ENCODE measurements at regions not wholly inside any gene's neighbourhood (a gene's known extent, or its start where the extent isn't known, plus 50 kb on each side); places are given as distances from the start of the nearest gene placed in this dataset.
"Not testable (repeated sequence)": the region's sequence is repeated elsewhere in the genome, so short reads cannot be mapped to it uniquely, and the experiment has no call there.

DNA sequence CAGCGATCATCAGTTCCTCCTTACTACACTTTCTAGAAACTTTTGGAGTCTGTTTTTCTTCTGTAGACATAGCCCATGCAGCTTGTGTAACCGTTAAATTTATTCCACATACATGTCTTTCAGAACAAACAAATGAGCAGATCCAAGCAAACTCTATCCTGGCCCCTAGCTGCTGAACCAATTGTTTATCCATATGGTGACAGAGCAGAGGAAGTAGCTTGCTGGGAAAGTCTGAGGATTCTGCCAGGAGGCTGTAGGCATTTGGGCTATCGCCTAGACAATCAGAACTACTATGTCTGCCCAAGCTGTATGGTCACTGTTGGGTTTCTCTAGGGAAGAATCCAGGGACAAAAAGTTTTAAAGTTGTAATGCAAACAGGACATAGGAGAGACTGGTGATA, 343.7 kb downstream of the SPRY2 start:
- DNase-seq (ENCODE audit: low read depth in 2 of 3, low spot score in 1 of 3): no peak

DNA sequence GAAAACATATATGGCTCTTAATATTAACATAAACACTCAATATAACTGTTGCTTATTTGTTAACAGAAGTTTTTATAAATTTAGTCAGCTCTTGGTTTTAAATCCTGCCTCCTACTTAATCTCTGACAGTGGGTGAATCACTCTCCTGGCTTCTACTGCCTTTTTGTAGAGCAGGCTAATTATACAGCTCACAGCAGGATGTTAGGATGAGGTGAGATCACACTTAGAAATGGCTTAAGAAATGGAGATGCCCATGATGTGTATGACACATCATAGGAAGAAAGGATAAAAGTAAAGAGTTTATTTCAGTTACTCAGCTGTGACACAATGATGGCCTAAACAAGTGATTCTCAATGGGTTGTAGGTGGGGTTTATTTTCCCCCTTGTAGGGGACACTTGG, 345.6 kb downstream of the SPRY2 start:
- no peak for DNase-seq (ENCODE audit: low read depth in 2 of 3, low spot score in 1 of 3)

DNA sequence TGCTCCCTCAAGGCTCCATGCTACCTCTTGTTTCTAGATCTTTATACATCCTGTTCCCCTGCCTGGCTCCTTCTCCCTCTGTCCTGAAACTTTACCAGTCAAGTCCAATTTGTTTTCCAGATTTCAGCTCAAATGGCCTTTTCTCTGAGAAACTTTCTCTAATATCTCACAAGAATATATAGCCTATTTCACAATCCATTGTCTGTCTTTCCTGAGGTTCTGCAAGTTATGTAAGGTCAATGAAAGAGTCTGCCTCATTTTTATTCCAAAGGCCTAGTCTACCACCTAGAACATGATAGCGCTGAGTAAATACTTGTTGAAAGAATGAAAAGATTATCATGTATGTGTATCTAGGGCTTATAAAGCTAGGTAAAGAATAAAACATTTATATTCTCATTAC, 348.8 kb downstream of the SPRY2 start:
- DNase-seq (ENCODE audit: low read depth in 2 of 3, low spot score in 1 of 3): no peak

GRCh38 chr13:79990048-79990447, 350.9 kb downstream of the SPRY2 start:
- DNase-seq (ENCODE audit: low read depth in 2 of 3, low spot score in 1 of 3): no peak

DNA sequence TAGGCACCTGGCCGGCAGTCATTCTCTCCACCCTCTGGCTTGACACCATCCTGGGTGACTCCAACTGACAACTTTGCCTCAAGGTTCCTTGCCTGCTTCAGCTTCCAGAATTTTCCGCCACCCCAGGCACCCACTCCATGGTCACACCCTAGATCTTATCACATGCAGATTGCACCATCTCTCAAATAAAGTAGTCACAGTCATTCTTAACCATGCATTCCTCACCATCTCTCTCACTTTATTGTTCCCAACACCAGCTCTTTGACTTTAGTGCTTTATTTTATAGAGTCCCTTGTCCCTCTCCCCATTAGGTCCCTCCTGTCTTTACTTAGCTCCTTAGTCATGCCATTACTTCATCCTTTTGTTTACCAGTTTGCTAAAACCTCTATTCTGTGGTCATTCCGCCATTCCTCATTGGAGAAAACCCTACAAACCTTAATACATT, 351.7 kb downstream of the SPRY2 start:
- no peak for DNase-seq (ENCODE audit: low read depth in 2 of 3, low spot score in 1 of 3)

DNA sequence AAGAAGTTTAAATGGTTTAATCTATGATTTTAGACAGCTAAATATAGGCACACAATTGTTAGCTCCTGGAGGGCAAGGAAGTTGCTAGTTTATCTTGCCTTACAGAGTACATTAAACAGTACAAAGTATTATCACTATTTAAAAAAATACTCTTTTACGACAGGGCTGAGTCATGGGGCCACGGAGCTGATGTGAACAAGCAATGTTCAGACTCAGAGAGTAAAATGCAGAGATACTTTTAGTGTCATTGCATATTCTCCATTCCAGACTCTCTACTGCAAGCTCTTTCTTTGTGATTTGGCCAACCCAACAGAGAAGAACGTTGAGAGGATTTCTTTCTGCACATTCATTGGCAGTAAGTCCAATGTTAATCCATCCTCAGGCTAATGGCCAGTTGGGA, 352.4 kb downstream of the SPRY2 start:
- DNase-seq (ENCODE audit: low read depth in 2 of 3, low spot score in 1 of 3): no peak

GRCh38 chr13:79987761-79988160, 353.2 kb downstream of the SPRY2 start:
- DNase-seq (ENCODE audit: low read depth in 2 of 3, low spot score in 1 of 3): no peak

- no peak for DNase-seq (ENCODE audit: low read depth in 2 of 3, low spot score in 1 of 3)
Observed at GRCh38 chr13:79987323-79987722, 353.6 kb downstream of the SPRY2 start.

GRCh38 chr13:79986890-79987289, 354.0 kb downstream of the SPRY2 start:
- no peak for DNase-seq (ENCODE audit: low read depth in 2 of 3, low spot score in 1 of 3)

DNA sequence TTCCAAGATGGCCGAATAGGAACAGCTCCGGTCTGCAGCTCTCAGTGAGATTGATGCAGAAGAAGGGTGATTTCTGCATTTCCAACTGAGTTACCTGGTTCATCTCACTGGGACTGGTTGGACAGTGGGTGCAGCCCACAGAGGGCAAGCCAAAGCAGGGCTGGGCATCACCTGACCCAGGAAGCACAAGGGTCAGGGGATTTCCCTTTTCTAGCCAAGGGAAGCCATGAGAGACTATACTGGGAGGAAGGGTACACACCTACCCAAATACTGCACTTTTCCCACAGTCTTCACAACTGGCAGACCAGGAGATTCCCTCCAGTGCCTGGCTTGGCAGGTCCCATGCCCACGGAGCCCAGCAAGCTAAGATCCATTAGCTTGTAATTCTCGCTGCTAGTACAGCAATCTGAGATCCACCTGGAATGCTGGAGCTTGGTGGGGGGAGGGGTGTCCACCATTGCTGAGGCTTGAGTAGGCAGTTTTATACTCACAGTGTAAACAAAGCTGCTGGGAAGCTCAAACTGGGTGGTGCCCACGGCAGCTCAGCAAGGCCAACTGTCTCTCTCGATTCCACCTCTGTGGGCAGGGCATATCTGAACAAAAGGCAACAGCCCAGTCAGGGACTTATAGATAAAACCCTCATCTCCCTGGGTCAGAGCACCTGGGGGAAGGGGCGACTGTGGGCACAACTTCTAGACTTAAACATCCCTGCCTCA, 365.8 kb downstream of the SPRY2 start:
- not testable (repeated sequence) for DNase-seq (ENCODE audit: low read depth in 2 of 3, low spot score in 1 of 3)

GRCh38 chr13:79973533-79973963, 367.4 kb downstream of the SPRY2 start:
- DNase-seq (ENCODE audit: low read depth in 2 of 3, low spot score in 1 of 3): no peak

DNA sequence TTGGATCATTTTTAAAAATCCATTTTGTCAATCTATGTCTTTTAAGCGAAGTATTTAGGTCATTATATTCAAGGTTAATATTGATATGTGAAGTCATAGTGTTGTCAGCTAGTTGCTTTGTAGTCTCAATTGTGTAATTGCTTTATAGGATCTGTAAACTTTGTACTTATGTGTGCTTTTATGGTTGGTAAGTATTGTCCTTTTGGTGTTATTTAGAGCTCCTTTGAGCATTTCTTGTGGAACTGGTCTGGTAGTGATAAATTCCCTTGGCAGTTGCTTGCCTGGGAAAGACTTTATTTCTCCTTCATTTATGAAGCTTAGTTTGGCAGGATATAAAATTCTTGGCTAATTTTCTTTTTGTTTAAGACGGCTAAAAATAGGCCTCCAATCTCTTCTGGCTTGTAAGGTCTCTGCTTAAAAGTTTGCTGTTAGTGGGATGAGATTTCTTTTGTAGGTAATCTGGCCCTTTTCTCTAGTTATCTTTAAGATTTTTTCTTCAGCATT, 368.8 kb downstream of the SPRY2 start:
- no peak for DNase-seq (ENCODE audit: low read depth in 2 of 3, low spot score in 1 of 3)

DNA sequence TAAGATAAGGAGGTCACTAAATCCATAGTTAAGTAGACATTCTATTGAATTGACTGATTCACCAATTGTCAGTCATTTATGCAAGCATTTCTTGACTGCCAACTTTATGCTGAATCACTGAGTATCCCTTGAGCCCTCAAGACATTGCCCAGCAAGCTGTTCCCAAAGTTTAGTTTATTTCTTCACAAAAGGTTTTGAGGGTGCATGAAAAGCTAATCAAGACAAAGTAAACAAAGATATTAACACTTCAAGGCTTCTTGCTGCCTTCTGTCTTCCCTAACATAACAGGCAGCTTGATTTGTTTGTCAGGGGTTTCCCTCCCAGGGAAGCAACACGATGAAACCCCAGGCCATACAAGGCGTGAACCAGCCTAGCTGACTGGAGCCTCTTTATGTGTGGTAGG, 374.4 kb downstream of the SPRY2 start:
- no peak for DNase-seq (ENCODE audit: low read depth in 2 of 3, low spot score in 1 of 3)

DNA sequence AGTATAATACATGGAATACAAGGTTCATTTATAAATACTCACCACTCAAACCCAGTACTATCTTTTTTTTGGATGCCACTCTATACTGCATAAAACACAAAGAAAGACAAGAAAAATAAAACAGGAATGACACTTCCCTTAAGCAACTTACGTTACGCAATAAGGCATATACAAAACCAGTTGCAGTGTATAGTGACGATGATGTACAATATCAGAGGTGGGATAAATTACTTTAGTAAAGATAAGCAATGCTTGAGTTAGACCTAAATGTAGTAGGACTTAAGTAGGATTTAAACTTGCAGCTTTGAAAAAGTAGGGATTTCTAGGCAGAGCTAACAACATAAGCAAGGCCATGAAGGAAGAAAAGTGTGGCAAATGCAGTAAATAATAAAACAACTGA, 374.9 kb downstream of the SPRY2 start:
- no peak for DNase-seq (ENCODE audit: low read depth in 2 of 3, low spot score in 1 of 3)

GRCh38 chr13:79946556-79946955, 394.4 kb downstream of the SPRY2 start:
- DNase-seq (ENCODE audit: low read depth in 2 of 3, low spot score in 1 of 3): no peak

DNA sequence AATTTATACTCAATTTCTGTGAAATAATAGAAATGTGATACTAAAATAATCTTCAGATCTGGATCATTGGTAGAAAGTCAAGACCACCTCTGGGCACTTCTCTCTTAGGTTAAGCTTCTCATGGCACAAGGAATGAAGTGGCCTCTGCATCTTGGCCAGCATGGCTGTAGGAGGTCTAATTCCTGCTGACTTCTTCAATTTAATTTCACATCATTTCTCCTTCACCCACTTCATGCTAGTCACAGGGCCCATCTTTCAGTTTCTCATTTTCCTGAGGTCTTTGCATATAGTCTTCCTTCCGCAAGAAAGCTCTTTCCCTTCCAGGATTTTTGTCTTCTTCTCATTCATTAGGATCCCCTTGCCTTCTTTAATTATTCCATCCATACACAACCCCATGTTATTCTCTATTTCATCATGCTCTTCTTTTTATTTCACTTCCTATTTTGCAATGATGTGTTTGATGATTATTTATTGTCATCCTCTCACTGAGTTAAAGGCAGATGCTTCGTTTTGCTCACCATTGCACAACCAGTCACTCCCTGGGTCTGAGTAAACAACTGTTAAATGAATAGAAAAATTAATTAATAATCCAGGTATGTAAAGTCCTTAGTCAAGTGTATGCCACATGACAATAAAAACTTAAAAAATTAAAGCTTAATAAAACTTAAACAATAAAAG, 397.4 kb downstream of the SPRY2 start:
- DNase-seq (ENCODE audit: low read depth in 2 of 3, low spot score in 1 of 3): no peak

DNA sequence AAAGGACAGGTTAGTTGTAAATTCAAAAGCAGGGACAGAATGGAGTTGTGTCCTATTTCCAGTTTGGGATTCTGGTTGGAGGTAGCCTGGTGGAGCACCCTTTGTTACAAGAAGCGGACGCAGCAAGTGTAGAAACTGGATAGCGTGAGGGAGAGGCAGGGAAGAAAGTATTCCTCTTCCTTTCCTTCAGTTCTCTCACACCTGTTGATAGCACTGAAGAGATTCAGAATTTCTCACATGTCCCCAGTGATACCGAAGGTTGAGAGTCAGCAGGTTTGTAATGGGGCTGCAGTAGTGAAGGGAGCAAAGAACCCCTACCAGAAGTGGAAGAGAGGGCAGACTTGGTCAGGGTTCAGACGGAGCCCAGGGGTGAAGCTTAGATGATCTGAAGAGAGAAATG, 399.2 kb downstream of the SPRY2 start:
- DNase-seq (ENCODE audit: low read depth in 2 of 3, low spot score in 1 of 3): no peak

DNA sequence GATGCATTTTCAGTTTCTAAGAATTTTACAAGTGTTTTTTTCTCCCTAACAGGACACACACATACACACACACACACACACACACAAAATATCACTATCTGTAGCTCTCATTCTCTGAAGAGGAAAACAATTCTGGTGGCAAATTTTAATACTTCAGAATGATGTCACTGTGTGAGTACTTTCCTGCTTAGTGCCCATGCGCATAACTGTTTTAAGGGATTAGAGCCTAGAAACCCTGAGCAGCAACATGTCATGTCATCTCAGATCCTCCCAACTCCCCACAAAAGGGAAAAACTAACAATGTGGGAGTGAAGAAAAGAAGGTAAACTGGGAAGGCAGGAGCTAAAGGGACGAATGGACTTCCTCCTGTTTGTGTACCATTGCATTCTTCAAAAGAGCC, 401.2 kb downstream of the SPRY2 start:
- DNase-seq (ENCODE audit: low read depth in 2 of 3, low spot score in 1 of 3): no peak

GRCh38 chr13:79937771-79938216, 403.1 kb downstream of the SPRY2 start:
- DNase-seq (ENCODE audit: low read depth in 2 of 3, low spot score in 1 of 3): no peak

GRCh38 chr13:79937311-79937710, 403.6 kb downstream of the SPRY2 start:
- no peak for DNase-seq (ENCODE audit: low read depth in 2 of 3, low spot score in 1 of 3)

DNA sequence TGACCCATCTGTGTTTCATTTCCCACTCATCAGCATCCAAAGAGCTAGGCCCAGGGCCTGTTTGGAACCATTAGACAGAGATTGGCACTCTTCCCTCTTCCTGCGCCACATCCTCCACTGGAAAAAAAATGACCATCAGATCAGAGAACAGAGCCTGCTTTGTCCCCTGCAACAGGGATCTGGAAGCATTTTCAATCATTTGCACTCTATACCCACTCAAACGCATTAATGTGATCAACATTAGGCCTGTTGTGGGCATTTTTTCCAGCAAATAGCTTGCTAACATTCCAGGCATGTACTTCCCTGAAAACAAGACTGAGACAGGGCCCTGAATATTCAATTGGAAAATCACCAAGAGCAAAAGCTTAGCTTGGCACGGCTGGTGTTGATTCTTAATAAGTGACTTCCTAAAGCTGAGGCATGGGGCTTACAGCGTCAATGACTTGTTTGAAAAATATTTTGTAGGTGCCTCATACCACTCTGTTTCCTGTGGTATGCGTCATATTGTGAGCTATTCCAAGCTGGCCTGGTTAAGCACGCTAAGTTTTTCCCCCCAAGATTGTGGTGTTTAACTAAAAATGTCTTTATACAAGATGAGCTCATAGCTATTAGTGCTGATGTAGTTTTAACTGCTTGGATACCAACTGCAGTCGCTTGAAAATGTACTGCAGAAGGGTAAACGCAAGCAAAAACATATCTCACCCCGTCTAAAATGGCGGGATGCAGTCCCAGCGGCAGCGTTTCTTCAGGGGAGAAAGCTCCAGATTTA, 404.4 kb downstream of the SPRY2 start:
- no peak for DNase-seq (ENCODE audit: low read depth in 2 of 3, low spot score in 1 of 3)

DNA sequence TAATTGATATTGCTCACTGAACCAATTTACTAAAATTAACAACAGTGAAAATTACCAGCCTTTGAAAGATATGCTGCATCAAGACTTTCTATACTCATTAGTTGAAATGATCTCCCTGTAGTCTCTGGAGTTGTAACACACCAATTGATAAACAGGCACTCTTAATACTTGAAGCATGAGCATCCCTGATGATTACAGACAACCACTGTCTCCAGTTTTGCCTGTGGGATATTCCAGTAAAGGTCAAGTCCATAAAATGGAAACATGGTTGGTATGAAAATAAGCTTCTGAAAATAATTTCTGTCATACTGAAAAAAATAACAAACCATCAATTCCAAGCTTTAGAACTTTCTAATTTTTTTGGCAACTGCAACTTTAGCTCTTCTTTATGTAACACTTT, 405.8 kb downstream of the SPRY2 start:
- no peak for DNase-seq (ENCODE audit: low read depth in 2 of 3, low spot score in 1 of 3)

Data from stimulated activated CD4-positive, alpha-beta T cell treated with anti-CD3 and anti-CD28 coated beads, Interleukin-12 subunit alpha, Interleukin-12 subunit beta, amount 100 ng/mL, for 48 hours (primary cell).